ENCODE measurements at regions not wholly inside any gene's neighbourhood (a gene's known extent, or its start where the extent isn't known, plus 50 kb on each side); places are given as distances from the start of the nearest gene placed in this dataset.
A peak's percentile ranks its signal among the peaks of the same experiment; 100 is the strongest.

DNA sequence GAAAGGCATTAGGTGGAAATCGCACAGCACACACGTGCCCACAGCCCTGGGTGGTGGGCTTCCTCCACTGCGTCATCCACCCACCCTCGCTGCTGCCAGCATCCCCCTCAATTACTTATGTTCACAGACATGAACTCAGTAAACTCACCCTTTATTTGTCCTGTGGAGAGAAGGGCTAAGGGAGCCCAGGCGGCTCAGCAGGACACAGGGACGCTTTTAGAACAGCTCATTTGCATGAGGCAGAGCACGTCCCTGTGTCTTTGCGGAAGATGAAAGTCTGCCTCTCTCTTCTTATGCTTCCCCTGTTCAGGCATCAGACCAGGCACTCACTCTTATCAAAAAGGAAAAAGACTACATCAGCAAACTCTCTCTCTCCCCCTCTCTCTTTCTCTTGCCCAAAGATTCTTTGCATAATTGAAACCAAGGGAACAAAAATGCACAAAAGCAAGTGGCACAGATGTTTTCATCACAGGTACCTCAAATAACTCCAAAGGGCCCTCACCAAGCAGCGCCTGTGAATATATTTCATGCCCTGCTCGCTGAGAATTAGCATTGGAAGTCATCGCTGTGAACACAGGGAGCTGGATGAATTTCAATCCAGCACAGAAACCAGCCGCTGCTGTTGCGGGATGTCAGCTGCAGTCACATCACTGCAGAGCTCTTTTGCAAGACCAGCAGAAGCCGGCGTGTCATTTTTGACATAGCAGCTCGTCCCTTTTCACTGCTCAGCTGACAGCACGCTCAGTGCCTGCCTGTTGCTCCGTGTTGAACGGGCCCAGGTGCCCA is 376.3 kb upstream of the MYT1L start:
- Histone ChIP-seq H3K36me3 (no peaks in the 10 kb centered on the region), H3K27ac (no peak overlapping the region), H3K9me3 (no peaks in the 10 kb centered on the region), H3K4me1 (no peaks in the 10 kb centered on the region), H3K4me3 (no peak overlapping the region), H3K27me3 (no peaks in the 10 kb centered on the region)
- TF ChIP-seq, protein P1, sequence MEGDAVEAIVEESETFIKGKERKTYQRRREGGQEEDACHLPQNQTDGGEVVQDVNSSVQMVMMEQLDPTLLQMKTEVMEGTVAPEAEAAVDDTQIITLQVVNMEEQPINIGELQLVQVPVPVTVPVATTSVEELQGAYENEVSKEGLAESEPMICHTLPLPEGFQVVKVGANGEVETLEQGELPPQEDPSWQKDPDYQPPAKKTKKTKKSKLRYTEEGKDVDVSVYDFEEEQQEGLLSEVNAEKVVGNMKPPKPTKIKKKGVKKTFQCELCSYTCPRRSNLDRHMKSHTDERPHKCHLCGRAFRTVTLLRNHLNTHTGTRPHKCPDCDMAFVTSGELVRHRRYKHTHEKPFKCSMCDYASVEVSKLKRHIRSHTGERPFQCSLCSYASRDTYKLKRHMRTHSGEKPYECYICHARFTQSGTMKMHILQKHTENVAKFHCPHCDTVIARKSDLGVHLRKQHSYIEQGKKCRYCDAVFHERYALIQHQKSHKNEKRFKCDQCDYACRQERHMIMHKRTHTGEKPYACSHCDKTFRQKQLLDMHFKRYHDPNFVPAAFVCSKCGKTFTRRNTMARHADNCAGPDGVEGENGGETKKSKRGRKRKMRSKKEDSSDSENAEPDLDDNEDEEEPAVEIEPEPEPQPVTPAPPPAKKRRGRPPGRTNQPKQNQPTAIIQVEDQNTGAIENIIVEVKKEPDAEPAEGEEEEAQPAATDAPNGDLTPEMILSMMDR (IDR thresholded peaks at IDR 0.05), result no peak
- TF ChIP-seq POLR2A (IDR thresholded peaks at IDR 0.05), result no peak
- WGBS (ENCODE audit: insufficient coverage, low coverage, low lambda C conversion rate, missing lambda C conversion rate), result 42% methylated on average over 9 of the region's 19 CpGs
- DNase-seq (no peak), ATAC-seq (no peak)
- intact Hi-C loops (cut with DNase I), result no loop called here

DNA sequence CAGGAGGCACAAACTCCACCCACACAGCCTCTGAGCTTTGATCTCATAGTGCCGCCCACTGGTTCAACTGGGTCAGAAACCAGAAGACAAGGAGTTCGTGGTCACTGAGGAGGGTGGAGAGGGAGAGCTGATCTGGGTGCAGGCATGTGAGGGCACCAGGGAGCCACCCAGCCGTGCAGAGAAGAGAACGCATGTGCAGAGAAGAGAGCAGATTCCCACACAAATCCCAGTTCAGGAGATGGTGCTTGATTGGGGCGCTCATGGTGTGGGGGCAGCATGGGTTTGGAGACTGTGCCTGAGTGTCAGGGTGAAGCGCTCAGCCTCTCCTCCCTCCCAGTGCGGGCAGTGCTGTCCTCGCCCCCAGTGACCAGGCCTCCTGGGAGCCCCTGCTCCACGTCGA is 375.2 kb upstream of the MYT1L start:
- intact Hi-C loops (cut with DNase I), result no loop called here
- 43% methylated on average over 4 of the region's 10 CpGs for WGBS (ENCODE audit: insufficient coverage, low coverage, low lambda C conversion rate, missing lambda C conversion rate)
- DNase-seq, result no peak
- Histone ChIP-seq H3K27me3 (no peaks in the 10 kb centered on the region), H3K27ac (no peak overlapping the region), H3K4me1 (no peaks in the 10 kb centered on the region), H3K36me3 (no peaks in the 10 kb centered on the region), H3K9me3 (no peaks in the 10 kb centered on the region), H3K4me3 (no peak overlapping the region)
- no peak for ATAC-seq
- TF ChIP-seq, protein P1 (IDR thresholded peaks at IDR 0.05), result no peak
- TF ChIP-seq POLR2A (IDR thresholded peaks at IDR 0.05), result no peak

DNA sequence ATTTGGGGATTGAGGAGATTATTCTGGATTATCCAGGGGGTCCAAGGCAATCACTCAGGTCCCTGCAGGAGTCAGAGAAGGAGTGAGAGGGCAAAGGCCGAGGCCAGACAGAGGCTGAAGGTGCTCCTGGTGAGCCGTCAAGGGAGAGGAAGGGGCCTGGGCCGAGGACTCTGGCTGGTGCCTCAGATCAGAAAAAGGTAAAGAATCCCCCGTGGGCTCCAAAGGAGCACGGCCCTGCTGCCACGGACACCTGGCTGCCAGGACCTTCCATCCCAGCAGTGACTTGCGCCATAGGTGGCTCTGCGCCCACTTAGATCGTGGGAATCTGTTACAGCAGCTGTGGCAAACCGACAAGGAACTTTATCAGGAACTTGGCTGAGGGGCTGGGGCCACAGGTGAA is 374.8 kb upstream of the MYT1L start:
- 20% methylated on average over 2 of the region's 10 CpGs for WGBS (ENCODE audit: insufficient coverage, low coverage, low lambda C conversion rate, missing lambda C conversion rate)
- Histone ChIP-seq H3K36me3 (no peaks in the 10 kb centered on the region), H3K9me3 (no peaks in the 10 kb centered on the region), H3K27me3 (no peaks in the 10 kb centered on the region), H3K27ac (no peak overlapping the region), H3K4me1 (no peaks in the 10 kb centered on the region), H3K4me3 (no peak overlapping the region)
- DNase-seq (no peak), ATAC-seq (no peak)
- no peak for TF ChIP-seq POLR2A (IDR thresholded peaks at IDR 0.05)
- TF ChIP-seq, protein P1 (IDR thresholded peaks at IDR 0.05), result no peak
- intact Hi-C loops (cut with DNase I), result no loop called here

DNA sequence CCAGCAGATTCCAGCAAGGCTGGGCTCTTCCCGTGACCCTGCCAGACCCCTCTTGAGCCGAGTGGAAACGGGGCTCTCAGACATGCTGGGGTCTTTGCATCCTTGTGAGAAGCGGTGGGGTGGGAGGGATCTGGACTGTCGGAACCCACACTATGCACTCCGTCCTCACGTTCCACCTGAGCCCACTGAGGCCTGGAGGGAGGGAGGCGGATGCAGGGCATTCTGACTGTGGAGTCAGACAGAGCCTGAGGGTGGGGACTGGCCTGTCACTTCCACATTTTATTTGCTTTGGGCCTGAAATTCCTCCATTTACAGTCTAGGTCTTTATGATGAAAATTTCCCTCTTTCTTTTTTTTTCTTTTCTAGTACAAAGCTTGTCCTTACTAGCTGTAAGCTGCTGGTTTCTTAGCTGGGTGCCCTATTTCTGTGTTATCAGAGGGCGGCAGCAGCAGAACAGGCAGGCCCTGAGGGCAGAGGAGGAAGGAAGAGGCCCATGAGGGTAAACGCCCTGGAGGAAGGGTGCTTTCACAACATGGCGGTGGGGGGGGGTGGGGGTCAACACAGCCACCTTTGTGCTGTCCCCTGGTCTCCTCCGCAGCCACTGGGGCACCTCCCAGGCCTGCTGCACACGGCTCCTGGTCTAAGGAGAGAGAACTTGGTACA is 373.5 kb upstream of the MYT1L start:
- H3K27me3 ChIP-seq, result no peaks in the 10 kb centered on the region
- WGBS (ENCODE audit: insufficient coverage, low coverage, low lambda C conversion rate, missing lambda C conversion rate), result 20% methylated on average over 6 of the region's 13 CpGs
- H3K36me3 ChIP-seq, result no peaks in the 10 kb centered on the region
- no peak for DNase-seq
- H3K27ac ChIP-seq, result no peak overlapping the region
- H3K4me1 ChIP-seq, result no peaks in the 10 kb centered on the region
- H3K4me3 ChIP-seq, result no peak overlapping the region
- TF ChIP-seq, protein P1 (IDR thresholded peaks at IDR 0.05), result no peak
- peak in 1 of 4 donors; percentile 28 for ATAC-seq
- no peaks in the 10 kb centered on the region for H3K9me3 ChIP-seq
- intact Hi-C loops (cut with DNase I), result no loop called here

Measured in right lobe of liver (tissue), 6 donors.